Transverse colon (tissue), 4 donors: ENCODE measurements at regions not wholly inside any gene's neighbourhood (a gene's known extent, or its start where the extent isn't known, plus 50 kb on each side); places are given as distances from the start of the nearest gene placed in this dataset.

ENCODE experiments used
- DNase-seq: peaks from one replicate; pipeline ENCODE4 v3.0.0-alpha.2; 2019
- H3K27ac ChIP-seq, 4 donors: fragments of 200-600 bp; sonication (generic); 2 replicates each; pipeline ENCODE4 v1.5.1; 2016 to 2018; ENCODE audit warnings: inconsistent platforms in 4 of 4
- H3K27me3 ChIP-seq: fragments of 200-600 bp; sonication (generic); 2 replicates; pipeline ENCODE4 v1.5.1; 2017; ENCODE audit warnings: inconsistent platforms
- H3K36me3 ChIP-seq, 4 donors: fragments of 200-600 bp; sonication (generic); 2 replicates each; pipeline ENCODE4 v1.5.1; 2017 to 2019; ENCODE audit warnings: inconsistent platforms in 4 of 4
- H3K4me1 ChIP-seq, 4 donors: fragments of 200-600 bp; sonication (generic); 2 replicates each; pipeline ENCODE4 v1.5.1; 2017 to 2020; ENCODE audit warnings: inconsistent platforms in 4 of 4
- H3K4me3 ChIP-seq, 4 donors: fragments of 200-600 bp; sonication (generic); 1 replicate in 1 of 4; 2 replicates in 3 of 4; pipeline versions ENCODE4 v1.5.1 to v1.6.1; 2017 to 2019; ENCODE audit warnings: inconsistent platforms in 4 of 4
- H3K9me3 ChIP-seq, 2 donors: fragments of 200-600 bp; sonication (generic); 2 replicates each; pipeline ENCODE4 v1.5.1; 2017 to 2019; ENCODE audit warnings: inconsistent platforms in 2 of 2
- CTCF ChIP-seq, 5 experiments: fragments of 200-600 bp in 3 of 5; fragments of 450-650 bp in 2 of 5; sonication (generic) in 3 of 5; IDR thresholded peaks; 1 replicate in 2 of 5; 2 replicates in 3 of 5; pipeline ENCODE4 v1.5.1; 2016 to 2017; ENCODE audit warnings: antibody characterized with exemption in 5 of 5, inconsistent platforms in 3 of 5, mild to moderate bottlenecking in 2 of 5, moderate library complexity in 1 of 5
- EP300 ChIP-seq: sonication (generic); formaldehyde crosslinking; IDR thresholded peaks from one replicate; pipeline ENCODE4 v1.6.1; 2017; ENCODE audit warnings: antibody characterized with exemption, low read depth
- POLR2A ChIP-seq: fragments of 450-650 bp; IDR thresholded peaks from one replicate; pipeline ENCODE4 v1.6.1; 2016; ENCODE audit warnings: antibody characterized with exemption, mild to moderate bottlenecking, moderate library complexity
- POLR2AphosphoS5 ChIP-seq, 3 donors: sonication (generic); formaldehyde crosslinking; IDR thresholded peaks; one replicate each; pipeline ENCODE4 v1.6.1; 2016; ENCODE audit warnings: antibody characterized with exemption in 3 of 3
- WGBS, 2 donors: methylation state at CpG; one replicate each; pipeline ENCODE4 v1.1.5; 2018; ENCODE audit warnings: low coverage in 1 of 2; 5-methylcytosine and 5-hydroxymethylcytosine counted together
- in situ Hi-C, 4 donors: fragments of 200-750 bp; cut with MboI; loops; one replicate each; pipeline versions ENCODE4 v1.15.0 to v1.15.1; 2017; ENCODE audit warnings: low sequenced_read_pairs in 3 of 4, low pct_ligation_motif_present in 1 of 4, low pct_unique_long_range_greater_than_20kb in 1 of 4
- intact Hi-C: fragments of 100-400 bp; cut with DNase I; formaldehyde crosslinking; loops from one replicate; pipeline ENCODE4 v1.15.1; 2023; ENCODE audit warnings: low total_unique reads

- DNase-seq = no peak
- in situ Hi-C loops = no loop called here
- WGBS, 2 donors = 94 to 100% methylated on average over 2 of the region's 2 CpGs
- peaks cover 0 to 3% of the 10 kb centered on the region in 2 donors for H3K9me3 ChIP-seq
- no peak overlapping the region for H3K27ac ChIP-seq
- H3K4me1 ChIP-seq = no peaks in the 10 kb centered on the region
- intact Hi-C loops = no loop called here
- no peaks in the 10 kb centered on the region for H3K27me3 ChIP-seq
- TF ChIP-seq EP300 (no peak), POLR2AphosphoS5 (IDR thresholded peaks at IDR 0.05) (no peak), CTCF (IDR thresholded peaks at IDR 0.05) (no peak), POLR2A (no peak)
- H3K36me3 ChIP-seq = no peaks in the 10 kb centered on the region
- no peak overlapping the region for H3K4me3 ChIP-seq
Observed at GRCh38 chr6:94190030-94190429, 770.7 kb upstream of the EPHA7 start.

GRCh38 chr6:94184666-94185464, 765.5 kb upstream of the EPHA7 start:
- Histone ChIP-seq H3K4me1 (no peaks in the 10 kb centered on the region), H3K9me3 (peaks cover 0 to 4% of the 10 kb centered on the region in 2 donors), H3K4me3 (no peak overlapping the region), H3K27ac (no peak overlapping the region), H3K36me3 (no peaks in the 10 kb centered on the region), H3K27me3 (no peaks in the 10 kb centered on the region)
- WGBS, 2 donors = 90% methylated on average over 2 of the region's 2 CpGs; no CpG with 5 or more reads in 1 of the 2 donors
- no peak for TF ChIP-seq POLR2AphosphoS5 (IDR thresholded peaks at IDR 0.05)
- no peak for TF ChIP-seq EP300
- no peak for TF ChIP-seq POLR2A
- no peak for TF ChIP-seq CTCF (IDR thresholded peaks at IDR 0.05)
- intact Hi-C loops (no loop called here), in situ Hi-C loops (no loop called here)
- no peak for DNase-seq

- in situ Hi-C loops = no loop called here
- no peak for DNase-seq
- WGBS, 2 donors = 59% methylated on average over 2 of the region's 2 CpGs; no CpG with 5 or more reads in 1 of the 2 donors
- no peaks in the 10 kb centered on the region for H3K27me3 ChIP-seq
- no peaks in the 10 kb centered on the region for H3K9me3 ChIP-seq
- no peaks in the 10 kb centered on the region for H3K4me1 ChIP-seq
- intact Hi-C loops = no loop called here
- no peak overlapping the region for H3K4me3 ChIP-seq
- TF ChIP-seq EP300 (no peak), POLR2A (no peak), POLR2AphosphoS5 (IDR thresholded peaks at IDR 0.05) (no peak), CTCF (IDR thresholded peaks at IDR 0.05) (no peak)
- H3K27ac ChIP-seq = no peak overlapping the region
- H3K36me3 ChIP-seq = no peaks in the 10 kb centered on the region
Observed at GRCh38 chr6:94177429-94177828, 758.1 kb upstream of the EPHA7 start.

GRCh38 chr6:94175465-94175864, 756.1 kb upstream of the EPHA7 start:
- 69 to 81% methylated on average over 2 of the region's 2 CpGs for WGBS, 2 donors
- in situ Hi-C loops = no loop called here
- intact Hi-C loops = no loop called here

More at GRCh38 chr6:94175465-94175864, 756.1 kb upstream of the EPHA7 start:
- Histone ChIP-seq H3K27me3 (no peaks in the 10 kb centered on the region), H3K36me3 (no peaks in the 10 kb centered on the region), H3K27ac (no peak overlapping the region), H3K4me1 (no peaks in the 10 kb centered on the region), H3K9me3 (no peaks in the 10 kb centered on the region), H3K4me3 (no peak overlapping the region)
- DNase-seq = no peak
- no peak for TF ChIP-seq POLR2A
- TF ChIP-seq CTCF (IDR thresholded peaks at IDR 0.05) = no peak
- no peak for TF ChIP-seq EP300
- no peak for TF ChIP-seq POLR2AphosphoS5 (IDR thresholded peaks at IDR 0.05)
